ENCODE measurements at regions not wholly inside any gene's neighbourhood (a gene's known extent, or its start where the extent isn't known, plus 50 kb on each side); places are given as distances from the start of the nearest gene placed in this dataset.

DNA sequence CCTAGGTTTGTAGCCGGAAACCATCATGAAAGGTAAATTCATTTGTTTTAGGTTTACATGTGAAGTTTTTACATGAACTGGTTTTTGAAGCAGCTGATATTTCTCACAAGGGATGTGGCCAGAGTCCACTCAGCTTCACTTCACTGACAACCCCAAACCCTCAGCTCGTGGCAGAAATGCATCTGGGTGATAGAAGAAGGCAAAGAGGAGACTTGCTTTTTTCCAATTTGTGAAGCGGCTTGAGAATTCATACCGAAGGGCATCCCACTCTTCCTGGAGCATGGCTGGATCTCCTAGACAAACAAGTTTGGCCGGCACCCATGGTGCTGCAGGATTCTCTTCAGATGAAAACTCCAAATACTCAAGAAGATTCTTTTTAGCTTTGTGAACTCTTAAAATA lies 392.8 kb upstream of the CNR1 start:
- Histone ChIP-seq H3K27me3 (ENCODE audit: control insufficient read depth, insufficient read depth, low read length) (peaks cover 12% of the 10 kb centered on the region), H3K4me2 (ENCODE audit: low read length) (no peak overlapping the region), H3K4me1 (ENCODE audit: control insufficient read depth, insufficient read depth, low read length) (no peaks in the 10 kb centered on the region), H3K36me3 (ENCODE audit: insufficient read depth, low read length) (no peaks in the 10 kb centered on the region), H3K4me3 (ENCODE audit: low read length) (no peak overlapping the region), H3K9me3 (replicated peaks; ENCODE audit: low read length) (no peaks in the 10 kb centered on the region), H3K9ac (ENCODE audit: low read depth, low read length) (no peak overlapping the region)

DNA sequence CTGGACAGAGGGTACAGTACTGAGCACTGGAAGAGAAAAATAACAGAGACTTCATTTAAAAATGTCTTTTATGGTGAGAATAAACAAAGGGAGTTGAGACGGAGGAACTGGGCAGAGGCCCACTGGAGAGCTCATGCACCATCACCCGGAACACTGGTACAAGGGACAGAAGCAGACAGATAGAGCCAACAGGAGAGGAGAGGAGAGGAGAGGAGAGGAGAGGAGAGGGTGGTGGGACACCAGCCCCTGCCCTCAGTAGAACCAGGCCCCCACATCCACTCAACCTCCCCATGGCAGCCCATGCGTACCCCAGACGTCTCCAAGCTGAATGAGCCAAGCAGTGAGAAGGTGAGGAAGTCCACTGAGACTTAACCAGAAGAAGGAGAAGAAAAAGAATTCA lies 390.5 kb upstream of the CNR1 start:
- no peak overlapping the region for H3K4me3 ChIP-seq (ENCODE audit: low read length)
- H3K4me1 ChIP-seq (ENCODE audit: control insufficient read depth, insufficient read depth, low read length), result no peaks in the 10 kb centered on the region
- H3K27me3 ChIP-seq (ENCODE audit: control insufficient read depth, insufficient read depth, low read length), result peaks cover 15% of the 10 kb centered on the region
- H3K9me3 ChIP-seq (replicated peaks; ENCODE audit: low read length), result no peaks in the 10 kb centered on the region
- H3K36me3 ChIP-seq (ENCODE audit: insufficient read depth, low read length), result no peaks in the 10 kb centered on the region
- H3K9ac ChIP-seq (ENCODE audit: low read depth, low read length), result no peak overlapping the region
- H3K4me2 ChIP-seq (ENCODE audit: low read length), result no peak overlapping the region

GRCh38 chr6:88548891-88549505 lies 382.9 kb upstream of the CNR1 start:
- no peak overlapping the region for H3K4me3 ChIP-seq (ENCODE audit: low read length)
- no peaks in the 10 kb centered on the region for H3K36me3 ChIP-seq (ENCODE audit: insufficient read depth, low read length)
- no peak overlapping the region for H3K4me2 ChIP-seq (ENCODE audit: low read length)
- peaks cover 9% of the 10 kb centered on the region for H3K27me3 ChIP-seq (ENCODE audit: control insufficient read depth, insufficient read depth, low read length)
- H3K4me1 ChIP-seq (ENCODE audit: control insufficient read depth, insufficient read depth, low read length), result peaks cover 4% of the 10 kb centered on the region
- H3K9ac ChIP-seq (ENCODE audit: low read depth, low read length), result no peak overlapping the region
- no peaks in the 10 kb centered on the region for H3K9me3 ChIP-seq (replicated peaks; ENCODE audit: low read length)

DNA sequence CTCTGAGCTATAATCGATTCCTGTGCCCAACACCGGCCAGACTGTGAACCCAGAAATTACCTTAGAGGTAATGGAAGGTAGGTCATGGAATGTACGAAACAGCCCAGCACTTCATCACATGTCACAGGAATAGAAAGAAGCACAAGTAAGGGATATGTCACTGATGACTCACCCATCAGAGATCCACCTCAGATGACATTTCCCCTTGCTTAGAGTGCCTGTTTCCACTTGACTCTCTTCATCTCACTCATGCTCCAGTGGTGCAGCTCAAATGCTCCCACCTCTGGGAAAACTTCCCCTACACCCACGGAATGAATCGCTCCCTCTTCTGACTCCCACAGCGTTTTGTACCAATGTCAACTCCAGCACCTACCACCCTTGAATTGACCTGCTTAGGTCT lies 381.6 kb upstream of the CNR1 start:
- Histone ChIP-seq H3K27me3 (ENCODE audit: control insufficient read depth, insufficient read depth, low read length) (peaks cover 9% of the 10 kb centered on the region), H3K9me3 (replicated peaks; ENCODE audit: low read length) (no peaks in the 10 kb centered on the region), H3K4me1 (ENCODE audit: control insufficient read depth, insufficient read depth, low read length) (peaks cover 4% of the 10 kb centered on the region), H3K36me3 (ENCODE audit: insufficient read depth, low read length) (no peaks in the 10 kb centered on the region), H3K4me3 (ENCODE audit: low read length) (no peak overlapping the region), H3K9ac (ENCODE audit: low read depth, low read length) (no peak overlapping the region), H3K4me2 (ENCODE audit: low read length) (no peak overlapping the region)

DNA sequence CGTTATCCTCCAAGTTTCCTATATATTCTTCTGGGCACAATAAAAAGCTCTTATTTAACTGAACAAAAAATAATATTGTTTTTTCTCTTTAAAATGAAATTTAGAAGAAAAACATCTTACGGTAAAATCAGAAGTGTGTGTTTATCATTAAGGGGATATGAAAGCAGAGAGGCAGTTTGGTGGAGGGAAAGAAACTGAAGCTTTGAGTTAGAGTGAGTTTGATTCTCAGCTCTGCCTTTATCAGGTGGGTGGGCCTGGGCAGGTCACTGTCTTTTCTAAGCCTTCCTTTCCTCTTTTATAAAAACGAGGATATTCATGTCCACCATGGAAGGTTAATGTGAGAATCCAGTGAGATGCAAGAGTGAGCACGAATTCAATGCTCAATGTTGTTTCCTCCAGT lies 379.8 kb upstream of the CNR1 start:
- H3K4me3 ChIP-seq (ENCODE audit: low read length), result no peak overlapping the region
- no peak overlapping the region for H3K9ac ChIP-seq (ENCODE audit: low read depth, low read length)
- no peaks in the 10 kb centered on the region for H3K9me3 ChIP-seq (replicated peaks; ENCODE audit: low read length)
- H3K27me3 ChIP-seq (ENCODE audit: control insufficient read depth, insufficient read depth, low read length), result peaks cover 9% of the 10 kb centered on the region
- peaks cover 4% of the 10 kb centered on the region for H3K4me1 ChIP-seq (ENCODE audit: control insufficient read depth, insufficient read depth, low read length)
- no peaks in the 10 kb centered on the region for H3K36me3 ChIP-seq (ENCODE audit: insufficient read depth, low read length)
- H3K4me2 ChIP-seq (ENCODE audit: low read length), result no peak overlapping the region

GRCh38 chr6:88544986-88545612 lies 379.0 kb upstream of the CNR1 start:
- H3K4me2 ChIP-seq (ENCODE audit: low read length), result no peak overlapping the region
- no peaks in the 10 kb centered on the region for H3K9me3 ChIP-seq (replicated peaks; ENCODE audit: low read length)
- no peak overlapping the region for H3K4me3 ChIP-seq (ENCODE audit: low read length)
- no peak overlapping the region for H3K9ac ChIP-seq (ENCODE audit: low read depth, low read length)
- peaks cover 11% of the 10 kb centered on the region for H3K27me3 ChIP-seq (ENCODE audit: control insufficient read depth, insufficient read depth, low read length)
- H3K4me1 ChIP-seq (ENCODE audit: control insufficient read depth, insufficient read depth, low read length), result peaks cover under 1% of the 10 kb centered on the region
- H3K36me3 ChIP-seq (ENCODE audit: insufficient read depth, low read length), result no peaks in the 10 kb centered on the region

DNA sequence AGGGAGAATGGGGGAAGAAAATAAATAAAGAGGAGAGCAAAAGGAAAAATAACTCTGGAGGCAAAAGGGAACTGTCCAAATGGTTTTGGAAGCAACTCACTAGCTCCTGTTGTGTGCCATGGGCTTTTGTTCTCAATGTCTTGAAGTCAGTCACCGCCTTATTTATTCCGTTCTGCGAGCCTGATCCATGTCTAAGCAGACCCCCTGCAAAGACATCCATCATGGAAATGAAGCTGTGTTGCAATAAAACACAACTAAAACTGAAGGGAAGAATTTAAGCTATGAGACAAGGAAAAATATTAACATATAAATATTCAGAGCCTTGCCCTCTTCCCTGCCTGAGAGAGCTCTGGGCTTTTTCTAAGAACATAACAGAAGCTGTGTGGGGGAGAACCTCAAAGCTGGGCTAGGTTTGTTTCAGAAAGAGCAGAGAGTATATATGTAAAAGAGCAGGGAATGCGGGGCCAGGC lies 373.2 kb upstream of the CNR1 start:
- Histone ChIP-seq H3K9me3 (replicated peaks; ENCODE audit: low read length) (no peaks in the 10 kb centered on the region), H3K9ac (ENCODE audit: low read depth, low read length) (no peak overlapping the region), H3K4me1 (ENCODE audit: control insufficient read depth, insufficient read depth, low read length) (no peaks in the 10 kb centered on the region), H3K27me3 (ENCODE audit: control insufficient read depth, insufficient read depth, low read length) (peaks cover 12% of the 10 kb centered on the region), H3K4me3 (ENCODE audit: low read length) (no peak overlapping the region), H3K36me3 (ENCODE audit: insufficient read depth, low read length) (no peaks in the 10 kb centered on the region), H3K4me2 (ENCODE audit: low read length) (no peak overlapping the region)

DNA sequence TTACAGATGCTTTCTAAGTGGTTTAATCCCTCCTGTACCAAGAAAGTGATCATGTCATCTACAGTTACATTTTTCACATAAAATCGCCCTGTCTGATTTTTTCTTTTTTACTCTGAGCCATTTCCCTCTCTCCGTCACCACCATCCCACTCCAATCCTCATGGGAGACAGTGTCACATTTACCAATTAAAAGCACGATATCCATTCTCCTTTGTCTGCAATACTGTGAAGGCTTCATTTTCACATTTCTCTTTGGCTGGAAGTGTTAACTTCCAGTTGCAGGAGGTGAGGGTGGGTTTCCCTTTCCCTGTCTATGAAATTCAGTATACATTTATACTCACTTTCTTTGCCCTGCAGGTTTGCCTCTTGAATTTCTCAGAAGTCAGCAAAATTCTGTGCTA lies 372.7 kb upstream of the CNR1 start:
- Histone ChIP-seq H3K9me3 (replicated peaks; ENCODE audit: low read length) (no peaks in the 10 kb centered on the region), H3K36me3 (ENCODE audit: insufficient read depth, low read length) (no peaks in the 10 kb centered on the region)

DNA sequence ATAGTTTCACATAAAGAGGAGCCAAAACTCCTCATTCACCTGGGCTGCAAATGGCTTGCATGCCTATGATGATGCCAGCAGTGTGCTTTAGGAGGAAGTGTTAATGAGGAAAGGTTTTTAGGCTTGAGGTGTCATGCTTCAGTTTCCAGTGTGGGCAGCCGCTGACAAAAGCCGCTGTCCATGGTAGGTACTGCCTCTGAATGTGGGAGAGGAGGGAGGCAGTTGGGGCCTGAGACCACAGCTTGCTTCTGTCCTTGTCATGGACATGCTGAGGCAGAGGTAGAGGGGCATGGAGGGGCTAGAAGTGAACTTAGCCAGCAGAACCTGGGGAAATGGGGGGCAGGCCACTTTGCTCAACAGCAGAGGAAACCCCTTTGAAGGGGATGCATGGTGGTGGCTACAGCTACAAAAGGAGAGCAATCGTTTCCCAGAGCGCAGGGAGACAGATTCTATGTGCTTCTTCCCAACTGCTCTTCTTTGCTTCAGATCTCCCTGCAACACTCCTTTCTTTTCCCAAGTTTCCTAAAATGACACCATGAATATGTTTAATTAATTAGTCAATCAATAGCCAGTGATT lies 372.1 kb upstream of the CNR1 start:
- no peak overlapping the region for H3K4me2 ChIP-seq (ENCODE audit: low read length)
- H3K27me3 ChIP-seq (ENCODE audit: control insufficient read depth, insufficient read depth, low read length), result peaks cover 6% of the 10 kb centered on the region
- H3K9ac ChIP-seq (ENCODE audit: low read depth, low read length), result no peak overlapping the region
- H3K9me3 ChIP-seq (replicated peaks; ENCODE audit: low read length), result no peaks in the 10 kb centered on the region
- H3K4me3 ChIP-seq (ENCODE audit: low read length), result no peak overlapping the region
- no peaks in the 10 kb centered on the region for H3K36me3 ChIP-seq (ENCODE audit: insufficient read depth, low read length)
- H3K4me1 ChIP-seq (ENCODE audit: control insufficient read depth, insufficient read depth, low read length), result no peaks in the 10 kb centered on the region

More for the DNA sequence above, 372.7 kb upstream of the CNR1 start:
- no peak overlapping the region for H3K4me2 ChIP-seq (ENCODE audit: low read length)
- H3K4me1 ChIP-seq (ENCODE audit: control insufficient read depth, insufficient read depth, low read length), result no peaks in the 10 kb centered on the region
- H3K27me3 ChIP-seq (ENCODE audit: control insufficient read depth, insufficient read depth, low read length), result peaks cover 7% of the 10 kb centered on the region
- no peak overlapping the region for H3K4me3 ChIP-seq (ENCODE audit: low read length)
- H3K9ac ChIP-seq (ENCODE audit: low read depth, low read length), result no peak overlapping the region

GRCh38 chr6:88536071-88536625 lies 370.0 kb upstream of the CNR1 start:
- no peak overlapping the region for H3K4me3 ChIP-seq (ENCODE audit: low read length)
- no peaks in the 10 kb centered on the region for H3K9me3 ChIP-seq (replicated peaks; ENCODE audit: low read length)
- H3K36me3 ChIP-seq (ENCODE audit: insufficient read depth, low read length), result no peaks in the 10 kb centered on the region
- peaks cover 16% of the 10 kb centered on the region for H3K27me3 ChIP-seq (ENCODE audit: control insufficient read depth, insufficient read depth, low read length)
- no peaks in the 10 kb centered on the region for H3K4me1 ChIP-seq (ENCODE audit: control insufficient read depth, insufficient read depth, low read length)
- H3K9ac ChIP-seq (ENCODE audit: low read depth, low read length), result no peak overlapping the region
- no peak overlapping the region for H3K4me2 ChIP-seq (ENCODE audit: low read length)

DNA sequence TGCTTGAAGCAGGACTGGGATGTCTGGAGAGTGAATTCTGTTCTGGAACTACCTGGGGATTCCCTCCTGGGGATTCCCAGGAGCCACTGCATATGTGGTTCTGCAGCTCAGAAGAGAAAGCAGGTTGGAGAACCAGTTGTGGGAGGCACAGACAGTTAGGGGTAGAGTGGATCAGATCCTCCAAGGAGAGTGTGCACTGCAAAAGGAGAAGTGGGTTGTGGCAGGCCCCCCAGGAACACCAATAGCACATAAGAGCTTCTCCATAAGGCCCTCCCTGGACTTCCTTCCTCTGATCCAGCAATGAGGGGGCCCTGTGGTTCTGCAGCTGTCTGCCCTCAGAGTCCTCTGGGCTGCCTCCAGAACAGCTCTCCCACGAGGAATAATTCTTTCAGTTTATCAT lies 369.2 kb upstream of the CNR1 start:
- H3K36me3 ChIP-seq (ENCODE audit: insufficient read depth, low read length), result no peaks in the 10 kb centered on the region
- no peak overlapping the region for H3K4me3 ChIP-seq (ENCODE audit: low read length)
- H3K27me3 ChIP-seq (ENCODE audit: control insufficient read depth, insufficient read depth, low read length), result peaks cover 23% of the 10 kb centered on the region

More for the DNA sequence above, 369.2 kb upstream of the CNR1 start:
- H3K9me3 ChIP-seq (replicated peaks; ENCODE audit: low read length), result no peaks in the 10 kb centered on the region
- H3K4me1 ChIP-seq (ENCODE audit: control insufficient read depth, insufficient read depth, low read length), result no peaks in the 10 kb centered on the region
- H3K9ac ChIP-seq (ENCODE audit: low read depth, low read length), result no peak overlapping the region
- H3K4me2 ChIP-seq (ENCODE audit: low read length), result no peak overlapping the region
